ENCODE measurements at regions not wholly inside any gene's neighbourhood (a gene's known extent, or its start where the extent isn't known, plus 50 kb on each side); places are given as distances from the start of the nearest gene placed in this dataset.

DNA sequence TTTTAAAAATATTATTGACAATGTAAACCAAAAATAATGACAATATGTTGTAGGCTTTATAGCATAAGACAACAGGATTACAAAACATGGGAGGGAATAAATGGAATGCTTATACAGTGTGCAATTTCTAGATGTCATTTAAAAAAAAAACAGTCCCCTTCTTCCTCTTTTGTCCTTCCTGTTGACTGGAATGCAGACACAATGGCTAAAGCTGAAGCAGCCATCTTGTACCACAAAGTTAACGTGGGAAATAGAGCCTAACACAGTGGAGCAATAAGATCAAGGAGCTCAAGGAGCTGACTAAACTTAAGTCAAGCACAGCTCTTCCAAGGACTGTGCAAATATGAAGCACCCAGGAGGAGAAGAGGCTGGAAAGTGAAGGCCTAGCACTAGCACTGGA, 208.1 kb downstream of the ARHGAP12 start:
- TF ChIP-seq, protein P1, sequence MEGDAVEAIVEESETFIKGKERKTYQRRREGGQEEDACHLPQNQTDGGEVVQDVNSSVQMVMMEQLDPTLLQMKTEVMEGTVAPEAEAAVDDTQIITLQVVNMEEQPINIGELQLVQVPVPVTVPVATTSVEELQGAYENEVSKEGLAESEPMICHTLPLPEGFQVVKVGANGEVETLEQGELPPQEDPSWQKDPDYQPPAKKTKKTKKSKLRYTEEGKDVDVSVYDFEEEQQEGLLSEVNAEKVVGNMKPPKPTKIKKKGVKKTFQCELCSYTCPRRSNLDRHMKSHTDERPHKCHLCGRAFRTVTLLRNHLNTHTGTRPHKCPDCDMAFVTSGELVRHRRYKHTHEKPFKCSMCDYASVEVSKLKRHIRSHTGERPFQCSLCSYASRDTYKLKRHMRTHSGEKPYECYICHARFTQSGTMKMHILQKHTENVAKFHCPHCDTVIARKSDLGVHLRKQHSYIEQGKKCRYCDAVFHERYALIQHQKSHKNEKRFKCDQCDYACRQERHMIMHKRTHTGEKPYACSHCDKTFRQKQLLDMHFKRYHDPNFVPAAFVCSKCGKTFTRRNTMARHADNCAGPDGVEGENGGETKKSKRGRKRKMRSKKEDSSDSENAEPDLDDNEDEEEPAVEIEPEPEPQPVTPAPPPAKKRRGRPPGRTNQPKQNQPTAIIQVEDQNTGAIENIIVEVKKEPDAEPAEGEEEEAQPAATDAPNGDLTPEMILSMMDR (conservative IDR thresholded peaks at IDR 0.05; ENCODE audit: low read depth, low read length): no peak
- DNase-seq (ENCODE audit: low read depth): no peak
- H3K4me3 ChIP-seq (ENCODE audit: low read depth, low read length): no peak overlapping the region

DNA sequence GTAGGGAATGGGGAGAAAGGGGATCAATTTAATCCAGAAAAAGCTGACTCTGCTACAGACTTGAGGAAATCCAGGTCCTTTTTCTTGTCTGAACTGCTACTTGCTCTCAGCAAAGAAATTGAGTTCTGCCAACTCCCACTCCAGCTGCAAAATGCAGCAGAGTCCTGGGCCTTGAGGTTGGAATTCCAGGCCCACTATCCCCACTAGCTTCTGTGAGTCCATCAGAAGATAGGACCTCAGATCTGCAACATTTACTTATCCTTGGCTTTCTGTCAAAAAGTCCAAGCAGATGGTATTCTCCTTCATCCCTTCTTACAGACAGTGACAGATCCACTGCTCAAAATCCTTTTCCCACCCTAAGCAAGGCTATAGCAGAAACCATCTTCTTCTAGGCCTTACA, 219.2 kb downstream of the ARHGAP12 start:
- DNase-seq (ENCODE audit: low read depth): no peak
- H3K4me3 ChIP-seq (ENCODE audit: low read depth, low read length): no peak overlapping the region
- TF ChIP-seq, protein P1 (conservative IDR thresholded peaks at IDR 0.05; ENCODE audit: low read depth, low read length): no peak

DNA sequence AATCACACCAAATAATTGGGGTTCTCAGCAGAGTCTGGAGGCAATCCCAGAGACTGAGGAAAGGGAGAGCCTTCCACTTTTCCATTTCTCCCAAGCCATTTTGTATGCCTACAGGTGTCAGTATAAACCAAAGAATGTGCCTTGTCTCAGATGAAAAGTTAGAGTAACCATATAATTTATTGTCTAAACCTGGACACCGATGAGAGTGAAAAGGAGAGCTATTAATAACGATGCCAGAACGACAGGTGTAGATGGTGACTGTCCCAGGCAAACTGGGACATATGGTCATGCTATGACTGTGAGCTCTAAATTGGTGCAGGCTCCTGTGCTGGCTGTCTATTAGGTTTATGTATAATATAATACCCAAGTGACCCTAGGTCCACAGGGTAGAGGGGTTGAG, 219.6 kb downstream of the ARHGAP12 start:
- DNase-seq (ENCODE audit: low read depth): no peak
- no peak overlapping the region for H3K4me3 ChIP-seq (ENCODE audit: low read depth, low read length)
- TF ChIP-seq, protein P1 (conservative IDR thresholded peaks at IDR 0.05; ENCODE audit: low read depth, low read length): peak; percentile 53

DNA sequence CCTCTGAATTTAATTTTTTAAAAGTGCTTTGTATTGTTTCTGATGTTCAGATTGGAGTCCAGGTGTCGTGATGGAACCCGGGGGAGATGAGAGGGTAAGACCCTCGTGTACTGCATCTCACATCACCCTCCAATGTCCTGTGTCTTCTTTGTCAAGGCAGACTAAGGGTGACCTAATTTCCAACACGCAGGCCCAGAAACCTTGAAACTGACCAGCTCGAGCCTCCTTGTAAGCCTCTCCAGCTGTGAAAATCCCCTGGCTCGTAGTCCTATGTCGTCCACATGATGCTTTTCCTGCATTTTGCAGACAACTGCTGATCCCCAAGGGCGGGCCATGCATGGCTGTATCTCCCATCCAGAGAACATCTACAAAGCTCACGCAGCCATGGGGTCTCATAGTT, 220.2 kb downstream of the ARHGAP12 start:
- TF ChIP-seq, protein P1 (conservative IDR thresholded peaks at IDR 0.05; ENCODE audit: low read depth, low read length): no peak
- no peak overlapping the region for H3K4me3 ChIP-seq (ENCODE audit: low read depth, low read length)
- DNase-seq (ENCODE audit: low read depth): no peak

DNA sequence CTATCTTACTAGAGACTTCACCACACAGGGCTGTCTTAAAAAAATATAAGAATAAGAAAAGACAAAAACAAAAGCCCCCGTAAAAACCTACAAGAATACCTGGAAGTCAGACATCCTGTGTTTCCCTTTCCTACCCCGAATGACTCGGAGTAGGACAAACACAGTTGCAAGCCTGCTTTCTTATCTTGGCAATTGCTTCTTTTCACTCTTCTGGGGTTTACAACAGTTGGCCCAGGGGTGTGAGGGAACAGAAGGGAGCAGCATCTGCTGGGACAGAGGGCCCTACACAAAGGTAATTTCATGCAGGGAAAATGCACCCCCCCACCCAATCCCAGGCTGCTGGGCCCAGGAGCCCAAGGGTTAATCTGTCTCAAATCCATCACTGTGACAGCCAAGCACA, 220.6 kb downstream of the ARHGAP12 start:
- TF ChIP-seq, protein P1 (conservative IDR thresholded peaks at IDR 0.05; ENCODE audit: low read depth, low read length): no peak
- DNase-seq (ENCODE audit: low read depth): no peak

DNA sequence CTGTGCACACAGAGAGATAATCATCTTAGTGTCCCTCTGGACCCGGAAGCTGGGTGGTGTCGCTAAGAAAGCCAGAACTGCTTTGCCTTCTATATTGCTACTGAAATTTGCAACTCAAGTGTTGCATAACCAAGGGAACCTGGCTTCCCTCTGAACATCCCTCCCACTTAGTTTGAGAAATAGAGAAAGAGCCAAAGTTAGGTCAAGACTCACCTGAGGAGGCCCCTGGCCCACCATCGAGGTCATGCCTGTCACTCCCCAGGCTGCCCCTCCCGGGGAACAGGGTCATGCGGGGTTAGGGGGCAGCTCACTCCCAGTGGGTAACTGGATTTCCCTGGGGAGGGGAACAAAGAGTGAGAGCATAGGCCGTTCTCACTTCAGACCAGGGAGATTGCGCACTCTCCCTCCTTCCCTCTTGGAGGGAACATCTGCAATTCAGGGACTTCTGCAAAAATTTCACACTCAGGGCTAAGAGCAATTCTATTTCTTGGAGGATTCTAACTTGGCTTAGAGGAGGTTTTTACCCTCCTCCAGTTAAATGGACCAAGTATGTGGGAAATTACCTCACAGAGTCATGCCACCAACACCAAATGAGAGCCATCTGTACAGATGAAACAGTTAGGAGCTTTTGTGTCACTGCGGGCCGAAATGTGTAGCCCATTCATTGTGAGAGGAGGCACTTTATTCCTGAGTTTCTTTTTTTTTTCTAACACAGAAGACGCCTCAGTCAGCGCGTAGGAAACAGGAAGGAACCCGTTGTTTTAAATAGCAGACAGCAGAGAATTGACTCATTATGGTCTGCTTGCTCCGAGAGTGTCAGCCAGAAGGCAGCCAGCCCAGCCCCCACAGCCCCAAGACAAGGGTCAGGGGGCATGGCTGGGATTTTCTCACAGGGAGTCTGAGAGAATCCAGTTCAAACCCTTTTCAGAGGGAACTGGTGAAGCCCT, 221.3 kb downstream of the ARHGAP12 start:
- no peak overlapping the region for H3K4me3 ChIP-seq (ENCODE audit: low read depth, low read length)
- no peak for DNase-seq (ENCODE audit: low read depth)
- TF ChIP-seq, protein P1 (conservative IDR thresholded peaks at IDR 0.05; ENCODE audit: low read depth, low read length): no peak

More for the DNA sequence above, 220.6 kb downstream of the ARHGAP12 start:
- H3K4me3 ChIP-seq (ENCODE audit: low read depth, low read length): no peak overlapping the region

Data from epithelial cell of proximal tubule (primary cell).